Fibroblast of pulmonary artery (primary cell): ENCODE measurements at regions not wholly inside any gene's neighbourhood (a gene's known extent, or its start where the extent isn't known, plus 50 kb on each side); places are given as distances from the start of the nearest gene placed in this dataset.

Experiments used
- DNase-seq: peaks from one replicate; pipeline ENCODE4 v3.0.0-alpha.2; 2010; ENCODE audit warnings: low read depth
- H3K4me3 ChIP-seq: replicated peaks from 2 replicates; pipeline ENCODE4 v1.5.1; 2011; ENCODE audit warnings: low read depth, mild to moderate bottlenecking, control low read depth, low read length, moderate library complexity
- TF ChIP-seq, protein P1 (sequence below): IDR thresholded peaks from 2 replicates; pipeline ENCODE4 v1.5.1; 2011; ENCODE audit warnings: mild to moderate bottlenecking, control low read depth, low read length, inconsistent platforms; ENCODE audit errors: missing control alignments

DNA sequence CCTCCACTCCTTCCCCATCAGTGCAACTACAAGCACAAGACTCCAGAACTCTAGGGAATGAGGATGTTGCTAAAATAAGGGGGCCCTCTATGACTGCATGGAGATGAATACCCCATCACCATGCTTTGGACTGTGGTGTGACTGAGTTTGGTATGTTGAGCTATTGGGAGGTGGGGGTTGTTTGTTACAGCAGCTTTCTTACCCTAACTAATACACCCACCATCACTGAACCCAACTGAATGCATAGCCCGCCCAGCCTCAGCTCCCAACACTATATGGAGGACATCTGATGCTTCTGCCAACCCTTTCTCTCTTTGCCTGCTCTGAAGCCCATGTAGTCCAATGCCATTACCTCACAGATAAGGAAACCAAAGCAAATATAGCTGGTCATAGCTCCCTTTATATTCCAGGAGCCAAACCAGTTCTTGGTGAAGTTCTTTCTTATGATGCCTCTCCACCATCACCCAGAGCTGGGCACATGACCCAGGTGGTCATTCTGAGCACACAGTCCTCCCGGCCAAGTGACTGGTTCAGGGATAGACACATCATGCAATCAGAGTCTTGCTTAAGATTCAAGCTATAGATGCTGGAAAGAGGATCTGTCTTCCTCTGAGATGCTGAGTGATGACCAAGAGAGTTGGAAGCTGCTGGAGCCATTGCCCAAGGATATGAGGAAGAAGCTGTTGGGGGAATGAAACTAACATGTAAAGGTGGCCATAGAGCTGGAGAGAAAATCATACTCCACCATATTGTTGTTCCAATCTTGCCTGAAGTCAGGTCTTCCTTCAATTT, 155.6 kb upstream of the HAAO start:
- no peak for DNase-seq
- TF ChIP-seq, protein P1, sequence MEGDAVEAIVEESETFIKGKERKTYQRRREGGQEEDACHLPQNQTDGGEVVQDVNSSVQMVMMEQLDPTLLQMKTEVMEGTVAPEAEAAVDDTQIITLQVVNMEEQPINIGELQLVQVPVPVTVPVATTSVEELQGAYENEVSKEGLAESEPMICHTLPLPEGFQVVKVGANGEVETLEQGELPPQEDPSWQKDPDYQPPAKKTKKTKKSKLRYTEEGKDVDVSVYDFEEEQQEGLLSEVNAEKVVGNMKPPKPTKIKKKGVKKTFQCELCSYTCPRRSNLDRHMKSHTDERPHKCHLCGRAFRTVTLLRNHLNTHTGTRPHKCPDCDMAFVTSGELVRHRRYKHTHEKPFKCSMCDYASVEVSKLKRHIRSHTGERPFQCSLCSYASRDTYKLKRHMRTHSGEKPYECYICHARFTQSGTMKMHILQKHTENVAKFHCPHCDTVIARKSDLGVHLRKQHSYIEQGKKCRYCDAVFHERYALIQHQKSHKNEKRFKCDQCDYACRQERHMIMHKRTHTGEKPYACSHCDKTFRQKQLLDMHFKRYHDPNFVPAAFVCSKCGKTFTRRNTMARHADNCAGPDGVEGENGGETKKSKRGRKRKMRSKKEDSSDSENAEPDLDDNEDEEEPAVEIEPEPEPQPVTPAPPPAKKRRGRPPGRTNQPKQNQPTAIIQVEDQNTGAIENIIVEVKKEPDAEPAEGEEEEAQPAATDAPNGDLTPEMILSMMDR: no peak
- H3K4me3 ChIP-seq: no peak overlapping the region

DNA sequence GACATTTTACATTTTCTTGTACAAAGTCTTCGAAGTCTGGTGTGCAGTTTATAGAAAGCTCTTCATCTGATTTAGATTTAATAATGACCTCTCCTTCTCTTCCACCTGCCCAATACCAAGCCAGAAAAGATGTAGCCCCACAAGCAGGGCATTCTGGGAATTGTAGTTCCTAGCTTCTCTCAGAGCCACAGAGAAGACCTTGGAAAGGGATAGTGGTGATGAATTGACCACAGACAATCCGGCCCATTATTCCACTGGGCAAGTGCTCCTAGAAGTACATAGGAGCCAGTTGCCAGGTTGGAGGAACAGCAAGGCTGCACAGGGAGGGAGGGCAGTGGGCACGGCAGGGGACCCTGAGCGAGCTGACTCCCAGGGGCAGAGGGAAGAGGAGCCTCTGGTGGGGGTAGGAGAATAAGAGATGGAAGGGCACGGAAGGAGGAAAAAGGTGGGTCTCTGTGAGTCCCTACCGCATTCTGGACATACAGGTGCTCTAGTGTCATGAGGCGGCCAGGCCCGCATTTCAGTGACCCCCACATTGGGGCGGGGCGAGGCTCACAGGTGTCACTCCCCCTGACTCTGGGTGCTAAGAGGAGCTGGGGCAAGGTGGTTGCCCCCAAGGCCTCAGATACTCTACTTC, 152.5 kb upstream of the HAAO start:
- H3K4me3 ChIP-seq: no peak overlapping the region
- peak; percentile 50 for DNase-seq
- TF ChIP-seq, protein P1: no peak

DNA sequence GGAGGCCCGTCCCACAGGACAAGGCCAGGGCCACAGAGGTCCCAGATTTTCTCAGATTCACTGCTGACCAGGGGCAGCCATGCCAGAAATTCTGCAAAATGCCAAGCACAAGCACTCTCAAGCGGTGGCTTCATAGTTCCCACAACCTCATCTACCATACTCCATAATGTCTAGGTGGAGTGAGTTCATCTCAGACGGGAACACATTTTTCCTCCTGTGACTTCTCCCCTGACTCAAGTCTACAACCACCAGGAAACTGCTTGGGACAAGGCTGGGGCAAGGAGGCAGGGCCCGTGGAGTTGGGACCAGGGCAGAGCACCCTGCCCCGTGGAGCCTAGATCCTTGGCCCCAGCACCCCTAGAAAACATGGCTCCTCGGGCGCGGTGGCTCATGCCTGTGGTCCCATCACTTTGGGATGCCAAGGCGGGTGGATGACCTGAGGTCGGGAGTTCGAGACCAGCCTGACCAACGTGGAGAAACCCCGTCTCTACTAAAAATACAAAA, 150.7 kb upstream of the HAAO start:
- TF ChIP-seq, protein P1: no peak
- no peak overlapping the region for H3K4me3 ChIP-seq
- no peak for DNase-seq

DNA sequence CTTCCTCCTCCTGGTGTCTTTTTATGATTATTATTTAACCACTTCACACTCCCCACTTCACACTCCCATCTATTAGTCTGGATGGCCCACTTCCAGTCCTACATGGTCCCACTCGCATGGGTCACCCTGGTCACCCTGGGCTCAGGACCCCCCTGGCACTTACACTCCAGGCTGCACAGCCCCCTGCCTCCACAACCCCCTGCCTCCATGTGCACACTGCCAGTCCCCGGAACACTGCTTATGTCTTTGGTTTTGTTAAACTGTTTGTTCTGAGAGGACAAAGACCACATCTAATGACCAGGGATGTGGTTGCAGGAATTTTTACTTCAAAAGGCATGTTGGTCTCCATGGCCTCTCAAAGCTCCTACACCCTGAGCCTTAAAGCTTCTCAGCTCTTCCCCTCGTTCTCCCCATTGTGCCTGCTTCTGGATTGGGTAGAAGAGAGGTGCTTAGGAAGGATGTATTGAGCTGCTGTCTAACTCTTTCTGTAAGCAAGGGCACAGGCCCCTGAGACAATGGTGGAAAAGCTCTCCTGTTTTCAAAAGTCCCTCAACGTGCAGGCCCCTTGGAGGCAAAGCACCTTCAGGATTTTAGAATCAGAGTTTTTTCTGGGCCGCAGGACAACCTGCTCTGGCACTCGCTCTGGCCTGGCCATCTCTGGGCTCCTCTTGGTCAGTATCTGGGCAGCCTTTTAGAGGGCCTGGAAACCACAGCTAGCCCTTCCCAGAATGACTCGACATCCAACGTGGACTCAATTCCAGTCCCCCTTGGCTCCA, 150.0 kb upstream of the HAAO start:
- DNase-seq: no peak
- H3K4me3 ChIP-seq: no peak overlapping the region
- TF ChIP-seq, protein P1: no peak

DNA sequence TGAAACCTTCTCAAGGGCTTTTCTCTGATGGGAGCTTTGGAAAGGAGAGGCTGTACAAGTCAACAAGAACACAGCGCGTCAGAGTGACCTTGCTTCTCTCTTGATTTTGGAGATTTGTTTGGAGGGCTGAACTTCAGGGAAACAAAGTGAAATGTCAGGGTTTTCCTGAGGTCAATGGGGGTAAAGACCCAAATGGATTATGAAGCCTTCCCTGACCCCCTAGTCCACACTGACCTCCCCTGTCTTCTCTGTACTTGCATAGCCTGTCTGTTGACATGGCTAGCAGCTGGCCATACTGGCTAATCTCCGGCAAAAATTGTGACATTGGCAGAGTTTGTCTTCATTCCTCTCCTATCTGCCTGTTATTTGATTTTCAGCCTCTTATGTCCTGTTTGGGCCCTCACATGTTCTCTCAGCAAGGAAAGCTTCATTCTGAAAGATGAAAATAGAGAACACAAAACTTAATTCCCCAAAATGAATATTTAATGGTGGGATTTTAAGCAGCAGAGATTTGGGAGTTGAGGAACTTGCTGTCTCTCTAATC, 149.3 kb upstream of the HAAO start:
- no peak overlapping the region for H3K4me3 ChIP-seq
- TF ChIP-seq, protein P1: no peak
- no peak for DNase-seq

DNA sequence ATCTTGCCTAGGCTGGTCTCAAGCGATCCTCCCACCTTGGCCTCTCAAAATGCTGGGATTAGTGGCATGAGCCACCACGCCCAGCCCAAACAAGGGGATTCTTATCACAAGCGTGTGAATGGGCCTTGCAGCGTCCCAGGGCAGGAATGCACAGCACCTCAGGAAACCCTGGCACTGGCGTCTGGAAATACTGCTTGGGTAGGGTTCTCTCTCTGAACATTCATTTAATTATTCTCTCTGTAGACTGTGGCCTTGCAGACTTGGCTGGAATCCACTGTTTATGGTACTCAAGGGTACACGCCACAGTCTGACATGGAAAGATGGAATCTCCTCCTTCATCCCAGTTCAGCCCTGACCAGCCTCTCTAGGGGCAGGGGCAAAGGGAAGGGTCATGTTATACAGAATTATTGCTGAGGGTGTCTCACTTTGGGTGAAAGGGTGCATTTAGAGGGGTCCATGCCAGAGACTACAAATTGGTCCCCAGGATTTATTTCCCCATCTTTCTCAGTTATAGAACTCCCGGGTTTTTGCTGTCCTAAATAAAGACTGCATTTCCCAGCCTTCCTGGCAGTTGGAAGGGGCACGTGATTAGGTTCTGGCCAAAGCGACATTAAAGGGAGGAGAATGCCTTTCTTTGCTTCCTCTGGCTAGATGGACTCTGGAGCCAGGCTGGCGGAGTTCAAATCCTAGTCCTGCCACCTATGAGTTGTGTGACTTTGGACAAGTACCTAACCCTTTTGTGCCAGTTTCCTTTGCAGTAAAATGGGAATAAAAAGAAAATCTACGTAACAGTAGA, 147.2 kb upstream of the HAAO start:
- TF ChIP-seq, protein P1: no peak
- H3K4me3 ChIP-seq: no peak overlapping the region
- no peak for DNase-seq
